ENCODE measurements at regions not wholly inside any gene's neighbourhood (a gene's known extent, or its start where the extent isn't known, plus 50 kb on each side); places are given as distances from the start of the nearest gene placed in this dataset.

GRCh38 chr14:76958980-76959710 lies 69.4 kb downstream of the IRF2BPL start:
- peaks cover 46 to 100% (median 77%) of the 10 kb centered on the region in 6 donors for H3K4me1 ChIP-seq
- intact Hi-C loops (cut with DNase I; ENCODE audit: low total_unique reads) = loop anchor here (5.0 kb wide), 1 partner anchor 68 kb away; the partner anchor contains the start of gene IRF2BPL
- H3K36me3 ChIP-seq = no peaks in the 10 kb centered on the region
- no peak overlapping the region for H3K4me3 ChIP-seq
- no peaks in the 10 kb centered on the region for H3K27me3 ChIP-seq (replicated peaks in 1 of 7)
- no peak for TF ChIP-seq POLR2A (IDR thresholded peaks at IDR 0.05)
- TF ChIP-seq CTCF (IDR thresholded peaks at IDR 0.05 in 8 of 11, conservative IDR thresholded peaks at IDR 0.05 in 3 of 11) = no peak
- TF ChIP-seq POLR2AphosphoS5 (IDR thresholded peaks at IDR 0.05) = no peak
- H3K27ac ChIP-seq = peak overlapping the region in 6 of 8 donors; percentile 38 to 99 (median 68)
- no peak for DNase-seq
- 72 to 83% (median 82%) methylated on average over 7 to 8 of the region's 8 CpGs for WGBS, 5 donors
- H3K9me3 ChIP-seq = no peaks in the 10 kb centered on the region

- TF ChIP-seq POLR2A (IDR thresholded peaks at IDR 0.05) = no peak
- no peak for TF ChIP-seq POLR2AphosphoS5 (IDR thresholded peaks at IDR 0.05)
- TF ChIP-seq CTCF (IDR thresholded peaks at IDR 0.05 in 8 of 11, conservative IDR thresholded peaks at IDR 0.05 in 3 of 11) = no peak
- Histone ChIP-seq H3K9me3 (no peaks in the 10 kb centered on the region), H3K4me1 (peaks cover 52 to 100% (median 85%) of the 10 kb centered on the region in 6 donors), H3K27me3 (replicated peaks in 1 of 7) (no peaks in the 10 kb centered on the region), H3K27ac (peak overlapping the region in 6 of 8 donors; percentile 38 to 99 (median 68)), H3K4me3 (no peak overlapping the region), H3K36me3 (no peaks in the 10 kb centered on the region)
- intact Hi-C loops (cut with DNase I; ENCODE audit: low total_unique reads) = loop anchor here (5.0 kb wide), 1 partner anchor 69 kb away; the partner anchor contains the start of gene IRF2BPL
- no peak for DNase-seq
- 72 to 82% (median 76%) methylated on average over 10 to 11 of the region's 11 CpGs for WGBS, 5 donors
Measured at GRCh38 chr14:76958020-76958979, 70.2 kb downstream of the IRF2BPL start.

- DNase-seq = no peak
- TF ChIP-seq POLR2A (IDR thresholded peaks at IDR 0.05) = no peak
- peak in 1 of 3 donors; percentile 21 for TF ChIP-seq POLR2AphosphoS5 (IDR thresholded peaks at IDR 0.05)
- Histone ChIP-seq H3K9me3 (no peaks in the 10 kb centered on the region), H3K4me1 (peaks cover 48 to 100% (median 83%) of the 10 kb centered on the region in 6 donors), H3K27me3 (replicated peaks in 1 of 7) (no peaks in the 10 kb centered on the region), H3K27ac (peak overlapping the region; percentile 91 to 99 (median 97)), H3K36me3 (no peaks in the 10 kb centered on the region), H3K4me3 (peak overlapping the region in 2 of 8 donors; percentile 46 to 70)
- 2 to 16% (median 6%) methylated on average over 4 of the region's 4 CpGs for WGBS, 5 donors
- intact Hi-C loops (cut with DNase I; ENCODE audit: low total_unique reads) = loop anchor here (5.0 kb wide), 1 partner anchor 70 kb away; the partner anchor contains the start of gene IRF2BPL
Measured at GRCh38 chr14:76957224-76957891, 71.2 kb downstream of the IRF2BPL start.
